BJ (cell line): ENCODE measurements at regions not wholly inside any gene's neighbourhood (a gene's known extent, or its start where the extent isn't known, plus 50 kb on each side); places are given as distances from the start of the nearest gene placed in this dataset.

ENCODE experiments used
- CTCF ChIA-PET: fragments of 350-600 bp; formaldehyde crosslinking; extraction: SDS; loops from one replicate; lab custom pipeline; 2021; ENCODE audit warnings: antibody characterized with exemption, inconsistent platforms; lab: Yijun Ruan, JAX
- POLR2A ChIA-PET: fragments of 300-600 bp; sonication (Branson Sonifier 250); formaldehyde crosslinking; extraction: SDS; loops from one replicate; lab custom pipeline; 2021; ENCODE audit warnings: antibody characterized with exemption; lab: Charles Lee
- DNase-seq: peaks from one replicate; pipeline ENCODE4 v3.0.0-alpha.2; 2011; ENCODE audit warnings: low read depth
- H3K27me3 ChIP-seq: 2 replicates; pipeline ENCODE4 v1.6.0; 2011; ENCODE audit warnings: low read length; ENCODE audit not compliant: control insufficient read depth, insufficient read depth
- H3K36me3 ChIP-seq: 2 replicates; pipeline ENCODE4 v1.5.1; 2011; ENCODE audit warnings: low read length; ENCODE audit not compliant: control insufficient read depth, insufficient read depth
- H3K4me3 ChIP-seq: 2 replicates; pipeline ENCODE4 v1.5.1; 2011; ENCODE audit warnings: low read depth, mild to moderate bottlenecking, control low read depth, low read length
- CTCF ChIP-seq: IDR thresholded peaks from 2 replicates; pipeline ENCODE4 v1.5.1; 2011; ENCODE audit warnings: low read depth, mild to moderate bottlenecking, control low read depth, inconsistent platforms, low read length, moderate library complexity; ENCODE audit not compliant: insufficient read depth

GRCh38 chr17:77716289-77716926 lies 242.1 kb upstream of the TNRC6C start:
- no peak for DNase-seq
- CTCF ChIA-PET, result no interaction called here

GRCh38 chr17:77717941-77718668 lies 240.4 kb upstream of the TNRC6C start:
- TF ChIP-seq CTCF, result no peak
- H3K27me3 ChIP-seq, result peaks cover 4% of the 10 kb centered on the region; the same call in 1 of the 2 replicates
- CTCF ChIA-PET, result no interaction called here

More at GRCh38 chr17:77716289-77716926, 242.1 kb upstream of the TNRC6C start:
- H3K4me3 ChIP-seq, result no peak overlapping the region
- H3K36me3 ChIP-seq, result no peaks in the 10 kb centered on the region
- POLR2A ChIA-PET, result no interaction called here
- 0 out of 2 replicates have a peak, but pooled peaks cover 2% of the 10 kb centered on the region for H3K27me3 ChIP-seq
- no peak for TF ChIP-seq CTCF

GRCh38 chr17:77718669-77718961 lies 239.9 kb upstream of the TNRC6C start:
- POLR2A ChIA-PET, result no interaction called here
- H3K4me3 ChIP-seq, result no peak overlapping the region
- no peak for TF ChIP-seq CTCF
- DNase-seq, result no peak
- peaks cover 4% of the 10 kb centered on the region; the same call in 1 of the 2 replicates for H3K27me3 ChIP-seq
- CTCF ChIA-PET, result no interaction called here
- H3K36me3 ChIP-seq, result no peaks in the 10 kb centered on the region

More at GRCh38 chr17:77717941-77718668, 240.4 kb upstream of the TNRC6C start:
- POLR2A ChIA-PET, result no interaction called here
- H3K36me3 ChIP-seq, result no peaks in the 10 kb centered on the region
- no peak overlapping the region for H3K4me3 ChIP-seq
- no peak for DNase-seq

GRCh38 chr17:77719806-77720205 lies 238.7 kb upstream of the TNRC6C start:
- H3K4me3 ChIP-seq, result no peak overlapping the region
- ChIA-PET CTCF (no interaction called here), POLR2A (no interaction called here)
- TF ChIP-seq CTCF, result no peak
- no peak for DNase-seq
- no peaks in the 10 kb centered on the region for H3K36me3 ChIP-seq
- H3K27me3 ChIP-seq, result peaks cover 4% of the 10 kb centered on the region; the same call in 1 of the 2 replicates

GRCh38 chr17:77720946-77721845 lies 237.3 kb upstream of the TNRC6C start:
- H3K27me3 ChIP-seq, result peaks cover 4% of the 10 kb centered on the region; the same call in 1 of the 2 replicates
- POLR2A ChIA-PET, result no interaction called here
- H3K4me3 ChIP-seq, result no peak overlapping the region
- CTCF ChIA-PET, result no interaction called here
- DNase-seq, result no peak
- H3K36me3 ChIP-seq, result no peaks in the 10 kb centered on the region
- no peak for TF ChIP-seq CTCF
